Gastroesophageal sphincter (tissue), 3 donors: ENCODE measurements at regions not wholly inside any gene's neighbourhood (a gene's known extent, or its start where the extent isn't known, plus 50 kb on each side); places are given as distances from the start of the nearest gene placed in this dataset.

Experiments used
- EP300 ChIP-seq: sonication (generic); formaldehyde crosslinking; IDR thresholded peaks from one replicate; pipeline ENCODE4 v1.6.1; 2017; ENCODE audit warnings: antibody characterized with exemption, mild to moderate bottlenecking
- POLR2A ChIP-seq, 2 donors: fragments of 450-650 bp; IDR thresholded peaks; one replicate each; pipeline ENCODE4 v1.6.1; 2017; ENCODE audit warnings: antibody characterized with exemption in 2 of 2, mild to moderate bottlenecking in 2 of 2, moderate library complexity in 1 of 2
- POLR2AphosphoS5 ChIP-seq: sonication (generic); formaldehyde crosslinking; IDR thresholded peaks from one replicate; pipeline ENCODE4 v1.6.1; 2017; ENCODE audit warnings: antibody characterized with exemption
- TF ChIP-seq, protein P1 (sequence below), 4 experiments: fragments of 200-600 bp in 2 of 4; fragments of 450-650 bp in 2 of 4; sonication (generic) in 1 of 4; IDR thresholded peaks; one replicate each; pipeline ENCODE4 v1.5.1; 2017 to 2019; ENCODE audit warnings: antibody characterized with exemption in 4 of 4, mild to moderate bottlenecking in 2 of 4, moderate library complexity in 2 of 4

- TF ChIP-seq, protein P1, sequence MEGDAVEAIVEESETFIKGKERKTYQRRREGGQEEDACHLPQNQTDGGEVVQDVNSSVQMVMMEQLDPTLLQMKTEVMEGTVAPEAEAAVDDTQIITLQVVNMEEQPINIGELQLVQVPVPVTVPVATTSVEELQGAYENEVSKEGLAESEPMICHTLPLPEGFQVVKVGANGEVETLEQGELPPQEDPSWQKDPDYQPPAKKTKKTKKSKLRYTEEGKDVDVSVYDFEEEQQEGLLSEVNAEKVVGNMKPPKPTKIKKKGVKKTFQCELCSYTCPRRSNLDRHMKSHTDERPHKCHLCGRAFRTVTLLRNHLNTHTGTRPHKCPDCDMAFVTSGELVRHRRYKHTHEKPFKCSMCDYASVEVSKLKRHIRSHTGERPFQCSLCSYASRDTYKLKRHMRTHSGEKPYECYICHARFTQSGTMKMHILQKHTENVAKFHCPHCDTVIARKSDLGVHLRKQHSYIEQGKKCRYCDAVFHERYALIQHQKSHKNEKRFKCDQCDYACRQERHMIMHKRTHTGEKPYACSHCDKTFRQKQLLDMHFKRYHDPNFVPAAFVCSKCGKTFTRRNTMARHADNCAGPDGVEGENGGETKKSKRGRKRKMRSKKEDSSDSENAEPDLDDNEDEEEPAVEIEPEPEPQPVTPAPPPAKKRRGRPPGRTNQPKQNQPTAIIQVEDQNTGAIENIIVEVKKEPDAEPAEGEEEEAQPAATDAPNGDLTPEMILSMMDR (IDR thresholded peaks at IDR 0.05), result no peak
- no peak for TF ChIP-seq POLR2A (IDR thresholded peaks at IDR 0.05)
- TF ChIP-seq POLR2AphosphoS5, result no peak
- no peak for TF ChIP-seq EP300
Observed at GRCh38 chr12:93221841-93222240, 155.9 kb upstream of the NUDT4 start.
